ENCODE measurements at regions not wholly inside any gene's neighbourhood (a gene's known extent, or its start where the extent isn't known, plus 50 kb on each side); places are given as distances from the start of the nearest gene placed in this dataset.

DNA sequence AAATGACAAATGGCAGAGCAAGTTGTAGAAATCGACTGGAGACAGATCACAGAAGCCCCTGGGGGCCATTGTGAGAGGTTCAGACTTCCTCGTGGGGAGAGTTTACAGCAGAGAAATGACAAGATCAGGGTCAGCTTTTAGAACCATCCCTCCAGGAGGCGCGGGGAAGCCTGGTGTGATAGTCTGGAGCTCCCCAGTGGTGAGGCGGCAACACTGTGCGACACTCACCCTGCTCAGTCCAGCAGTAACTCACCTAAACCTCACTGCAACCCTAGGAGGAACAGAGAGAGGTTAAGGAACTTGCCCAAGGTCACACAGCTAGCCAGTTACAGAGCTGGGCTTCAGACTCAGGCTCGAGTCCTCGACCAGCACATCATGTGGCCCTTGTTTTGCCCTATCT, 123.4 kb upstream of the IRX3 start:
- H2AFZ ChIP-seq (ENCODE audit: low read depth): no peak overlapping the region
- no peaks in the 10 kb centered on the region for H3K4me1 ChIP-seq (ENCODE audit: low read depth, poor library complexity, severe bottlenecking)
- no peaks in the 10 kb centered on the region for H3K27me3 ChIP-seq (ENCODE audit: insufficient read depth, low read depth)
- H4K20me1 ChIP-seq (ENCODE audit: insufficient read depth): no peaks in the 10 kb centered on the region
- H3K4me3 ChIP-seq (IDR thresholded peaks at IDR 0.05; ENCODE audit: insufficient read depth, low read depth, low read length): no peak overlapping the region
- no peak overlapping the region for H3K4me2 ChIP-seq
- H3K9ac ChIP-seq: no peak overlapping the region
- H3K27ac ChIP-seq: no peak overlapping the region
- no peaks in the 10 kb centered on the region for H3K79me2 ChIP-seq (ENCODE audit: insufficient read depth, low read depth)
- TF ChIP-seq, protein P1, sequence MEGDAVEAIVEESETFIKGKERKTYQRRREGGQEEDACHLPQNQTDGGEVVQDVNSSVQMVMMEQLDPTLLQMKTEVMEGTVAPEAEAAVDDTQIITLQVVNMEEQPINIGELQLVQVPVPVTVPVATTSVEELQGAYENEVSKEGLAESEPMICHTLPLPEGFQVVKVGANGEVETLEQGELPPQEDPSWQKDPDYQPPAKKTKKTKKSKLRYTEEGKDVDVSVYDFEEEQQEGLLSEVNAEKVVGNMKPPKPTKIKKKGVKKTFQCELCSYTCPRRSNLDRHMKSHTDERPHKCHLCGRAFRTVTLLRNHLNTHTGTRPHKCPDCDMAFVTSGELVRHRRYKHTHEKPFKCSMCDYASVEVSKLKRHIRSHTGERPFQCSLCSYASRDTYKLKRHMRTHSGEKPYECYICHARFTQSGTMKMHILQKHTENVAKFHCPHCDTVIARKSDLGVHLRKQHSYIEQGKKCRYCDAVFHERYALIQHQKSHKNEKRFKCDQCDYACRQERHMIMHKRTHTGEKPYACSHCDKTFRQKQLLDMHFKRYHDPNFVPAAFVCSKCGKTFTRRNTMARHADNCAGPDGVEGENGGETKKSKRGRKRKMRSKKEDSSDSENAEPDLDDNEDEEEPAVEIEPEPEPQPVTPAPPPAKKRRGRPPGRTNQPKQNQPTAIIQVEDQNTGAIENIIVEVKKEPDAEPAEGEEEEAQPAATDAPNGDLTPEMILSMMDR (conservative IDR thresholded peaks at IDR 0.05; ENCODE audit: low read depth, low read length): no peak
- H3K36me3 ChIP-seq (ENCODE audit: insufficient read depth): no peaks in the 10 kb centered on the region

DNA sequence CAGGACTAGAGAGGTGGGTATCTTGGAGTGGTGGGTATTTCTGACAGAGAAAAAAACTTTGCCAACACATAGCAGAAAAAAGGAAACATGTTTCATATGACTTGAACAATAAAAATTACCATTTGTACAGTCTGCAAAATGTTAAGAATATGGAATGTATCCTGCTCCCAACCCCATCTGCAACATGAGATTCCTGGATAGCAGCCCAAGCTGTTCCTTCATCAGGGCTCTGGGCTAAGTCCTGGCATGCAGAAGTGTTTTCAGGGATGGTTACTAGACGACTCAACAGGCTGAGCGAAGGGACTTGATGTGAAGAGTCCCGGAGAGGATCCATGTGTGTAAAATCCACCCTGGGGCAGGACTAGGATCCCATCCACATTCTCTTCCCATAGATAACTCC, 121.0 kb upstream of the IRX3 start:
- no peaks in the 10 kb centered on the region for H3K36me3 ChIP-seq (ENCODE audit: insufficient read depth)
- H3K27me3 ChIP-seq (ENCODE audit: insufficient read depth, low read depth): no peaks in the 10 kb centered on the region
- H2AFZ ChIP-seq (ENCODE audit: low read depth): no peak overlapping the region
- H3K4me1 ChIP-seq (ENCODE audit: low read depth, poor library complexity, severe bottlenecking): no peaks in the 10 kb centered on the region
- TF ChIP-seq, protein P1 (conservative IDR thresholded peaks at IDR 0.05; ENCODE audit: low read depth, low read length): no peak
- no peak overlapping the region for H3K9ac ChIP-seq
- H4K20me1 ChIP-seq (ENCODE audit: insufficient read depth): no peaks in the 10 kb centered on the region
- no peak overlapping the region for H3K4me3 ChIP-seq (IDR thresholded peaks at IDR 0.05; ENCODE audit: insufficient read depth, low read depth, low read length)
- H3K4me2 ChIP-seq: no peak overlapping the region
- no peak overlapping the region for H3K27ac ChIP-seq
- H3K79me2 ChIP-seq (ENCODE audit: insufficient read depth, low read depth): no peaks in the 10 kb centered on the region

DNA sequence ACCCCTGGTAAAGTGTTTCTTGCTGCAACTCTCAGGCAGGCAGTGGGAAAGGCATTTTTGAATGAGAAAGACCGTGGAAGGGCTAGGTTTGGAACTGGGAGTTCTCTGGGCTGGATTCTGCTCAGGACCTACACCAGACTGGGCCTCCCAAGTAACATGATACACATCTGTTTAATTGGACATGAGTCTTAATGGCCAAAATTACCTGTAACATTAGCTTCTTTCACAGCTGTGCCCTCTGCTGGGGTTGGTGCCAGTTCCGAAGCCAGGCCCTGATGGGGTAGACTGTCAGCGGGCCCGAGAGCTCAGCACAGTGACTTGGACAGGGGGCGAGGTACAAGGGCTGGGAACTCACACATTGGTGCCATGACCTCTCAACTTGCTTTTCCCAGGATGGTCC, 118.9 kb upstream of the IRX3 start:
- Histone ChIP-seq H3K27ac (no peak overlapping the region), H3K36me3 (ENCODE audit: insufficient read depth) (no peaks in the 10 kb centered on the region), H3K4me2 (no peak overlapping the region), H2AFZ (ENCODE audit: low read depth) (no peak overlapping the region), H3K27me3 (ENCODE audit: insufficient read depth, low read depth) (no peaks in the 10 kb centered on the region), H3K79me2 (ENCODE audit: insufficient read depth, low read depth) (no peaks in the 10 kb centered on the region), H3K4me3 (IDR thresholded peaks at IDR 0.05; ENCODE audit: insufficient read depth, low read depth, low read length) (no peak overlapping the region), H3K9ac (no peak overlapping the region), H3K4me1 (ENCODE audit: low read depth, poor library complexity, severe bottlenecking) (no peaks in the 10 kb centered on the region), H4K20me1 (ENCODE audit: insufficient read depth) (no peaks in the 10 kb centered on the region)
- TF ChIP-seq, protein P1 (conservative IDR thresholded peaks at IDR 0.05; ENCODE audit: low read depth, low read length): no peak

DNA sequence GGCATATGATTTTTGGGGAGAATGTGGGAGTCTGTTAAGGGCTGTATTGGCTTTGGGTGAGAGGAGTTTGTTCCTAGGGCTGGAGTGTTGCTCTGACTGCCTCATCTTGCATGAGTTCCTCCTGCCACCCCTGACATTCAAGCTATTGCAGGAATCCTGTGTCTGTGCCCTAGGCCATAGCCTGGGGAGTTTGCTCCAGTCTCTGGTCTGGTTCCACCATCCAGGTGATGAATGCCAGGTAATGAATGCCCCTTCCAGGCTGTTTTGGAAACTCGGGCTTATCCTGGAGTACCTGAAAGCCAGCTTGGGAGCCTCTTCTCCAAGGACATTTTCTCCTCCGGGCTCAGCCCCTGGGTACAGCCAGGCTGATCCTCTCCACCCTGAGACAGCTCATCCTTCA, 117.0 kb upstream of the IRX3 start:
- H4K20me1 ChIP-seq (ENCODE audit: insufficient read depth): no peaks in the 10 kb centered on the region
- no peaks in the 10 kb centered on the region for H3K79me2 ChIP-seq (ENCODE audit: insufficient read depth, low read depth)
- H3K27me3 ChIP-seq (ENCODE audit: insufficient read depth, low read depth): no peaks in the 10 kb centered on the region
- no peak overlapping the region for H3K9ac ChIP-seq
- TF ChIP-seq, protein P1 (conservative IDR thresholded peaks at IDR 0.05; ENCODE audit: low read depth, low read length): no peak
- no peak overlapping the region for H3K4me3 ChIP-seq (IDR thresholded peaks at IDR 0.05; ENCODE audit: insufficient read depth, low read depth, low read length)
- no peak overlapping the region for H3K27ac ChIP-seq
- H2AFZ ChIP-seq (ENCODE audit: low read depth): no peak overlapping the region
- H3K4me1 ChIP-seq (ENCODE audit: low read depth, poor library complexity, severe bottlenecking): no peaks in the 10 kb centered on the region
- no peak overlapping the region for H3K4me2 ChIP-seq
- no peaks in the 10 kb centered on the region for H3K36me3 ChIP-seq (ENCODE audit: insufficient read depth)

DNA sequence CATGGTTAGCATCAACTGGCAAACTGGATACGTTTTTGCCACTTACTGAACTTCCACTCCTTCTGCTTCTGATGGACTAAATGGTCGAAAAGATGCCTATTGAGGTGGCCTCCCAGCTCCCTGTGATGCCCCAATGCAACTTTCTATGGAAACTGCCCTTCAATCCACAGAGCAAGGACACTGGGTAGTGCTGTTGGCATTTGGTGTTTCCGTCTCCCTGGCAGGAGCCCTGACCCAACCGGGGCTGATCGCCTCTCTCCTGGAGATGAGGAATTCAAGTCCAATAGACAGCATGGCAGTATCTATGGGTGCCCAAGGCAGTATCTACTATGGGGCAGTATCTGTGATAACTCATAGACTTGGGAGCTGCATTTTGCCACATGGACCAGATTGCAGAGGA, 116.3 kb upstream of the IRX3 start:
- Histone ChIP-seq H3K27me3 (ENCODE audit: insufficient read depth, low read depth) (no peaks in the 10 kb centered on the region), H3K4me2 (no peak overlapping the region), H2AFZ (ENCODE audit: low read depth) (no peak overlapping the region), H3K9ac (no peak overlapping the region), H3K36me3 (ENCODE audit: insufficient read depth) (no peaks in the 10 kb centered on the region), H4K20me1 (ENCODE audit: insufficient read depth) (no peaks in the 10 kb centered on the region), H3K4me1 (ENCODE audit: low read depth, poor library complexity, severe bottlenecking) (no peaks in the 10 kb centered on the region), H3K27ac (no peak overlapping the region), H3K4me3 (IDR thresholded peaks at IDR 0.05; ENCODE audit: insufficient read depth, low read depth, low read length) (no peak overlapping the region), H3K79me2 (ENCODE audit: insufficient read depth, low read depth) (no peaks in the 10 kb centered on the region)
- TF ChIP-seq, protein P1 (conservative IDR thresholded peaks at IDR 0.05; ENCODE audit: low read depth, low read length): no peak
